Activated CD4-positive, alpha-beta T cell treated with anti-CD3 and anti-CD28 coated beads, Interleukin-2, amount 10 ng/mL, durations not matched to agents 24 days and 14 days (primary cell): ENCODE measurements at regions not wholly inside any gene's neighbourhood (a gene's known extent, or its start where the extent isn't known, plus 50 kb on each side); places are given as distances from the start of the nearest gene placed in this dataset.

Experiments
- DNase-seq: peaks from one replicate; pipeline ENCODE4 v3.0.0; 2022
- H3K27ac Mint-ChIP-seq: one replicate; pipeline ENCODE4 v1.8.0; 2022; ENCODE audit warnings: mild to moderate bottlenecking, mixed read lengths
- H3K27me3 Mint-ChIP-seq: one replicate; pipeline ENCODE4 v1.8.0; 2022; ENCODE audit warnings: mixed read lengths
- H3K36me3 Mint-ChIP-seq: one replicate; pipeline ENCODE4 v1.8.0; 2022; ENCODE audit warnings: low read depth, mild to moderate bottlenecking, mixed read lengths
- H3K4me1 Mint-ChIP-seq: one replicate; pipeline ENCODE4 v1.8.0; 2021; ENCODE audit warnings: mixed read lengths
- H3K4me3 Mint-ChIP-seq: one replicate; pipeline ENCODE4 v1.8.0; 2022; ENCODE audit warnings: mild to moderate bottlenecking, moderate library complexity, mixed read lengths
- H3K9me3 Mint-ChIP-seq: one replicate; pipeline ENCODE4 v1.8.0; 2021; ENCODE audit warnings: mixed read lengths
- intact Hi-C: fragments of 100-400 bp; cut with micrococcal nuclease; formaldehyde crosslinking; loops from one replicate; pipeline ENCODE4 v1.15.1; 2023

GRCh38 chr12:126396536-126396935, 1331.3 kb downstream of the AACS start:
- no peaks in the 10 kb centered on the region for H3K9me3 Mint-ChIP-seq
- H3K27me3 Mint-ChIP-seq: no peaks in the 10 kb centered on the region
- intact Hi-C loops: no loop called here
- no peak overlapping the region for H3K27ac Mint-ChIP-seq
- no peak overlapping the region for H3K4me3 Mint-ChIP-seq
- DNase-seq: no peak
- no peaks in the 10 kb centered on the region for H3K4me1 Mint-ChIP-seq
- H3K36me3 Mint-ChIP-seq: no peaks in the 10 kb centered on the region

DNA sequence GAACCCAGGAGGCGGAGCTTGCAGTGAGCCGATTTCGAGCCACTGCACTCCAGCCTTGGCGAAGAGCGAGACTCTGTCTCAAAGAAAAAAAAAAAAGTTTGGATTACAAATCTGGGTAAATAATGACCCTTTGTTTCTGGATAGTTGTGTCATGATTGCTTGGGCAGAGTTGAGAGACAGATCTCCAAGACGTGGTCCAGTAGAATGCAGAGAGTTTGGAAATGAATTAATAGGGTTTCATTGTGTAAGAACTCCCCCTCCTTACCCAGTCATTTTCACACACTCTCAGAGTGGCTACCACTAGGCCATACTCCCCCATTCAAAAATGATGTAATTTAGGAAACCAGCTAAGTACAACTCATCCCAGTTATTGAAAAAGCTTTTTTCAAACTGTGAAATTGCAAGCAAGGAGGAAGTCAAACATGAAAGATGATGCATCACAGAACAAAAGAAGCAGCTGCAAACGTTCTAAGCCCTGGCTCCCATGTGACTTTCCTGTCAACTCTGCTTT, 1331.9 kb downstream of the AACS start:
- no peaks in the 10 kb centered on the region for H3K4me1 Mint-ChIP-seq
- H3K27ac Mint-ChIP-seq: no peak overlapping the region
- no peaks in the 10 kb centered on the region for H3K36me3 Mint-ChIP-seq
- no peak overlapping the region for H3K4me3 Mint-ChIP-seq
- H3K9me3 Mint-ChIP-seq: no peaks in the 10 kb centered on the region
- intact Hi-C loops: no loop called here
- DNase-seq: no peak
- H3K27me3 Mint-ChIP-seq: no peaks in the 10 kb centered on the region

DNA sequence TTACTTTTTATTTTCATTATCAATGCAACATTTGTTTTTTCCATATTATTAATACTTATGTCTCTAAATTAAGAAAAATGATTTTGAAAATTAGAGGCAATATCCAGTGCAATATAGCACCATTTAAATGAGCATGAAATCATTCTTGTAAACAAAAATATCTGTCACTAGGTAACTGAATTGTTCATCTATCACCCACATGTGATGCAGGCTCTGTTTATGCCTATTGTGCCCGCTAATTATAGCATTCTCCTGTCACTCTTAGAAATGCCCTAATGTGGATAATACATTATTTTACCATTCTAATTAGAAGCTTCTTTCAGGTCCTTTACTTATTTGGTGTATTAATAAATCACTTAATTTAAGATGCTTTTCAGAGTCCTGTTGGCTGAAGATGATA, 1332.4 kb downstream of the AACS start:
- Mint-ChIP-seq H3K4me1 (no peaks in the 10 kb centered on the region), H3K27me3 (no peaks in the 10 kb centered on the region), H3K27ac (no peak overlapping the region), H3K4me3 (no peak overlapping the region), H3K36me3 (no peaks in the 10 kb centered on the region), H3K9me3 (no peaks in the 10 kb centered on the region)
- intact Hi-C loops: no loop called here
- DNase-seq: no peak

DNA sequence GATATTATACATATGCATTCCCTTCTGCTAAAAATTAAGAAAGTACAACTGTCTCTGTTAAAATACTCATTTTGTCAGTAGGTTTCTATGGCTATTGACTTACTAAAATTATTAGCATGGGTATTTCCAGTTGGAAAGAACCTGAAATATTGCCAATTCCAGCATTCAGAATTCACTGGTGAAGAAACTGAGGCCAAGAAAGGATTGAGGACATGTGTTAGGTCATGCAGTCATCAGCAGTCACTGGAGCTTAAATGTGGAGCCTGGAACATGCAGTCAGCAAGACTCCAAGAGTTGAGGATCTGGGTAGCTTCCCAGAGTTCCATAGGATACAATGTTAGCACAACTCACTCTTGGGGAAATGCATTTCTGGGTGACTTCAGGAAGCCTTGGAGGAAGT, 1335.6 kb downstream of the AACS start:
- Mint-ChIP-seq H3K4me3 (no peak overlapping the region), H3K9me3 (no peaks in the 10 kb centered on the region), H3K36me3 (no peaks in the 10 kb centered on the region), H3K27me3 (no peaks in the 10 kb centered on the region), H3K27ac (no peak overlapping the region), H3K4me1 (no peaks in the 10 kb centered on the region)
- intact Hi-C loops: no loop called here
- no peak for DNase-seq

DNA sequence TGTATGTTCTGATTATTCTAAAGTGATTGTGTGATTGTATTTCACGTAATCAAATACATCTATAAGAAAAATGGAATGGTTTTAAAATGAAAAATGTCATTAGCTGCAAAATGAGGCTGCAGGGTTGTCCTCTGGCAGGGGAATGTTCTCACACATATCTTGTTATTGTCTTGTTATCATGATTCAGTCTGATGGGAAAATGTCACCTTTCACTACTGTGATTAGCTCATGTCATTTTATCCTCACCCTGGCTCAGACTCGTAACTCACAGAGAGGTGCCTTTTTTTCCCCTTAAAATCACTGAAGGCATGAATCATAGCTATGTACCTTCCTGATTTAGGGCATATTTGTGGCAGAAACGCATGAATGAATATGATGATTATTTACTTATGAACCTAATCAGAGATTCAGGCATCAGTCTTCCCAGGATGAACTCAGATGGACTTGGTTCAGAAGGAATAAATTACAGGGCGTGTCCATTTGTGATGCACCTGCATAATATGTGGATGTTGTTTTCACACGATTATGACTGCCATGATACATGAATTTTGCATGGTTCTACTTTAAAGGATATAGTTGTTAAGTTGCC, 1339.2 kb downstream of the AACS start:
- Mint-ChIP-seq H3K27ac (no peak overlapping the region), H3K4me1 (peaks cover 2% of the 10 kb centered on the region), H3K9me3 (no peaks in the 10 kb centered on the region), H3K36me3 (no peaks in the 10 kb centered on the region), H3K27me3 (no peaks in the 10 kb centered on the region), H3K4me3 (no peak overlapping the region)
- no peak for DNase-seq
- intact Hi-C loops: no loop called here

GRCh38 chr12:126418400-126418799, 1353.2 kb downstream of the AACS start:
- Mint-ChIP-seq H3K9me3 (no peaks in the 10 kb centered on the region), H3K27me3 (no peaks in the 10 kb centered on the region), H3K27ac (no peak overlapping the region), H3K4me1 (no peaks in the 10 kb centered on the region), H3K36me3 (no peaks in the 10 kb centered on the region), H3K4me3 (no peak overlapping the region)
- intact Hi-C loops: no loop called here
- DNase-seq: no peak

DNA sequence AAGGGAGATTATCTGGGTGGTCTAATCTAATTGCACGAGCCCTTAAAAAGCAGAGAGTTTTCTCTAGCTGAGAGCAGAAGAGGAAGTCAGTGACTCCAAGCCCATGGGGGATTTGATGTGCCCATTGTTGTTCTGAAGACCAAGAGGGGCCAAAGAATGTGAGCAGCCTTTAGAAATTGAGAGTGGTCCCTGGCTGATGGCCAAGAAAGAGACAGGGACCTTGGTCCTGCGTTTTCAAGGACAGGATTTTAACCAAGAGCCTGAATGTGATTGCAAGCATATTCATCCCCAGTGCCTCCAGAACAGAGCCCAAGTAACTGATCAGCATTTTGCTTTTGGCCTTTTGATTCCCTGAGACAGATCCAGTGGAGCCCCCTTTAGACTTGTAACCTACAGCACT, 1353.9 kb downstream of the AACS start:
- H3K27me3 Mint-ChIP-seq: no peaks in the 10 kb centered on the region
- no peaks in the 10 kb centered on the region for H3K4me1 Mint-ChIP-seq
- H3K4me3 Mint-ChIP-seq: no peak overlapping the region
- H3K27ac Mint-ChIP-seq: no peak overlapping the region
- H3K36me3 Mint-ChIP-seq: no peaks in the 10 kb centered on the region
- intact Hi-C loops: no loop called here
- no peak for DNase-seq
- H3K9me3 Mint-ChIP-seq: no peaks in the 10 kb centered on the region

- H3K4me1 Mint-ChIP-seq: no peaks in the 10 kb centered on the region
- no peaks in the 10 kb centered on the region for H3K36me3 Mint-ChIP-seq
- no peaks in the 10 kb centered on the region for H3K27me3 Mint-ChIP-seq
- intact Hi-C loops: no loop called here
- H3K27ac Mint-ChIP-seq: no peak overlapping the region
- no peaks in the 10 kb centered on the region for H3K9me3 Mint-ChIP-seq
- DNase-seq: no peak
- no peak overlapping the region for H3K4me3 Mint-ChIP-seq
Measured at GRCh38 chr12:126424696-126425095, 1359.5 kb downstream of the AACS start.

DNA sequence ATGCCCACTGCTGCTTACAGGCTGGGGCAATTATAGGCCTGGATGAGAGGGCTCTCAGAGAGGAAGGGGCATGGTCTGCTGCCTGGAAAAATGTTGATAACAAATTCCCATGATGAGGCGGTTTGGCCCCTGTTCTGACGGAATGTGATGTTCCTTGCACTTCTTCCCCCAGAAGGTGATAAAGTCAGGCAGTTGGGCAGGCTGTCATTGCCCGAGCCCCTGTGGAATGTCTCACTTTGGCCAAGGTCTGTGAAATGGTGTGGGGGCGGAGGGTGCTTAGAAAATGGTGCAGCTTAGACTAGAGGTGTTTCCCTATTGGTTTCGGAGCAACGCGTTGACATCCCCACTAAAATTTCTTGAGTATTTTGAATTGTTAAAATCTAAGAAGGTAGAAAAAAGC, 1360.0 kb downstream of the AACS start:
- Mint-ChIP-seq H3K27me3 (no peaks in the 10 kb centered on the region), H3K27ac (no peak overlapping the region), H3K4me3 (no peak overlapping the region), H3K4me1 (no peaks in the 10 kb centered on the region), H3K9me3 (no peaks in the 10 kb centered on the region), H3K36me3 (no peaks in the 10 kb centered on the region)
- intact Hi-C loops: no loop called here
- no peak for DNase-seq

GRCh38 chr12:126428769-126429168, 1363.5 kb downstream of the AACS start:
- Mint-ChIP-seq H3K4me1 (no peaks in the 10 kb centered on the region), H3K9me3 (peaks cover 4% of the 10 kb centered on the region), H3K4me3 (no peak overlapping the region), H3K27me3 (no peaks in the 10 kb centered on the region), H3K27ac (no peak overlapping the region), H3K36me3 (no peaks in the 10 kb centered on the region)
- DNase-seq: no peak
- intact Hi-C loops: no loop called here

GRCh38 chr12:126430921-126431320, 1365.7 kb downstream of the AACS start:
- H3K27ac Mint-ChIP-seq: no peak overlapping the region

GRCh38 chr12:126431767-126432166, 1366.5 kb downstream of the AACS start:
- intact Hi-C loops: no loop called here
- Mint-ChIP-seq H3K36me3 (no peaks in the 10 kb centered on the region), H3K27ac (no peak overlapping the region), H3K9me3 (peaks cover 6% of the 10 kb centered on the region), H3K4me3 (no peak overlapping the region), H3K27me3 (no peaks in the 10 kb centered on the region), H3K4me1 (no peaks in the 10 kb centered on the region)
- DNase-seq: no peak

More at GRCh38 chr12:126430921-126431320, 1365.7 kb downstream of the AACS start:
- no peak overlapping the region for H3K4me3 Mint-ChIP-seq
- intact Hi-C loops: no loop called here
- H3K9me3 Mint-ChIP-seq: peaks cover 6% of the 10 kb centered on the region
- H3K36me3 Mint-ChIP-seq: no peaks in the 10 kb centered on the region
- no peaks in the 10 kb centered on the region for H3K4me1 Mint-ChIP-seq
- no peak for DNase-seq
- H3K27me3 Mint-ChIP-seq: no peaks in the 10 kb centered on the region

GRCh38 chr12:126432780-126433179, 1367.5 kb downstream of the AACS start:
- Mint-ChIP-seq H3K4me1 (no peaks in the 10 kb centered on the region), H3K9me3 (peaks cover 6% of the 10 kb centered on the region), H3K36me3 (no peaks in the 10 kb centered on the region), H3K4me3 (no peak overlapping the region), H3K27ac (no peak overlapping the region), H3K27me3 (no peaks in the 10 kb centered on the region)
- intact Hi-C loops: no loop called here
- no peak for DNase-seq

GRCh38 chr12:126434412-126434985, 1369.3 kb downstream of the AACS start:
- Mint-ChIP-seq H3K27ac (no peak overlapping the region), H3K9me3 (peaks cover 6% of the 10 kb centered on the region), H3K4me1 (no peaks in the 10 kb centered on the region), H3K4me3 (no peak overlapping the region), H3K36me3 (no peaks in the 10 kb centered on the region), H3K27me3 (no peaks in the 10 kb centered on the region)
- intact Hi-C loops: no loop called here
- no peak for DNase-seq

DNA sequence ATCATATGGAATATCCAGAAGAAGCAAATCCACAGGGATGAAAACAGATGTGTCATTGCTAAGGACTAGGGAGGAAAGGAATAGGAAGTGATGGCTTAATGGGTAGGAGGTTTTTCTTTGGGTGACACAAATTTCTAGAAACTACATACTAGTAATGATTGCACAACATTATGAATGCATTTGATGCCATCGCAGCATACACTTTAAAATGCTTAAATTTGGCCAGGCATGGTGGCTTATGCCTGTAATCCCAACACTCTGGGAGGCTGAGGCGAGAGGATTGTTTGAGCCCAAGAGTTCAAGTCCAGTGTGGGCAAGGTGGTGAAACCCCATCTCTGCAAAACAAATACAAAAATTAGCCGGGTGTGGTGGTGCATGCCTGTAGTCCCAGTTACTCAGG, 1370.8 kb downstream of the AACS start:
- H3K27me3 Mint-ChIP-seq: no peaks in the 10 kb centered on the region
- H3K4me1 Mint-ChIP-seq: no peaks in the 10 kb centered on the region
- no peak overlapping the region for H3K4me3 Mint-ChIP-seq
- no peak overlapping the region for H3K27ac Mint-ChIP-seq
- intact Hi-C loops: no loop called here
- H3K9me3 Mint-ChIP-seq: peaks cover 3% of the 10 kb centered on the region
- H3K36me3 Mint-ChIP-seq: no peaks in the 10 kb centered on the region
- DNase-seq: no peak
